Coronary artery (tissue), 2 donors: ENCODE measurements at regions not wholly inside any gene's neighbourhood (a gene's known extent, or its start where the extent isn't known, plus 50 kb on each side); places are given as distances from the start of the nearest gene placed in this dataset.

Source experiments
- DNase-seq: peaks from one replicate; pipeline ENCODE4 v3.0.0-alpha.2; 2017; ENCODE audit warnings: low spot score
- H3K27ac ChIP-seq, 2 donors: fragments of 200-600 bp; sonication (generic); one replicate each; pipeline ENCODE4 v1.5.1; 2016 to 2019
- H3K4me3 ChIP-seq: fragments of 200-600 bp; sonication (generic); 2 replicates; pipeline ENCODE4 v1.5.1; 2016; ENCODE audit warnings: mild to moderate bottlenecking, moderate library complexity
- TF ChIP-seq, protein P1 (sequence below): fragments of 200-600 bp; sonication (generic); IDR thresholded peaks from one replicate; pipeline ENCODE4 v1.5.1; 2019; ENCODE audit warnings: antibody characterized with exemption

- TF ChIP-seq, protein P1, sequence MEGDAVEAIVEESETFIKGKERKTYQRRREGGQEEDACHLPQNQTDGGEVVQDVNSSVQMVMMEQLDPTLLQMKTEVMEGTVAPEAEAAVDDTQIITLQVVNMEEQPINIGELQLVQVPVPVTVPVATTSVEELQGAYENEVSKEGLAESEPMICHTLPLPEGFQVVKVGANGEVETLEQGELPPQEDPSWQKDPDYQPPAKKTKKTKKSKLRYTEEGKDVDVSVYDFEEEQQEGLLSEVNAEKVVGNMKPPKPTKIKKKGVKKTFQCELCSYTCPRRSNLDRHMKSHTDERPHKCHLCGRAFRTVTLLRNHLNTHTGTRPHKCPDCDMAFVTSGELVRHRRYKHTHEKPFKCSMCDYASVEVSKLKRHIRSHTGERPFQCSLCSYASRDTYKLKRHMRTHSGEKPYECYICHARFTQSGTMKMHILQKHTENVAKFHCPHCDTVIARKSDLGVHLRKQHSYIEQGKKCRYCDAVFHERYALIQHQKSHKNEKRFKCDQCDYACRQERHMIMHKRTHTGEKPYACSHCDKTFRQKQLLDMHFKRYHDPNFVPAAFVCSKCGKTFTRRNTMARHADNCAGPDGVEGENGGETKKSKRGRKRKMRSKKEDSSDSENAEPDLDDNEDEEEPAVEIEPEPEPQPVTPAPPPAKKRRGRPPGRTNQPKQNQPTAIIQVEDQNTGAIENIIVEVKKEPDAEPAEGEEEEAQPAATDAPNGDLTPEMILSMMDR: no peak
- DNase-seq: no peak
- Histone ChIP-seq H3K27ac (no peak overlapping the region), H3K4me3 (no peak overlapping the region)
Measured at GRCh38 chr11:116468699-116469098, 304.1 kb downstream of the BUD13 start.

- TF ChIP-seq, protein P1: no peak
- Histone ChIP-seq H3K27ac (no peak overlapping the region), H3K4me3 (no peak overlapping the region)
- DNase-seq: no peak
Measured at GRCh38 chr11:116467823-116468222, 305.0 kb downstream of the BUD13 start.

DNA sequence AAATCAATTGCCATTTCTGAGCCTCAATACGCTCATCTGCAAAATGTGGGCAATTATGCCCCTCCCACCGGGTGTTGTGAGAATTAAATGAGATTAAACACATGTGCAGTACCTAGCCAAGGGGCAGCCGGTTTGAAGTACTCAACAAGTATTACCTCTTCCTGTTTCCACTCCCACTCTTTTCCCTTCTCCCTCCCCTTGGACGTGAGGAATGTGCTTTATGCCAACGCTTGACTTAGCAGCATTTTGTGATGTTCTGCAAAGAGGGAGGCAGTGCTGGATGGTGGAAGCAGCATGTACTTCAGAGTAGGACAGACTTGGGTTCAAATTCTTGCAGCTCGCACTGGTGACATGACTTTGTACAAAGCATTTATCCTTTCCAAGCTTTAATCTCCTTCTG is 306.0 kb downstream of the BUD13 start:
- Histone ChIP-seq H3K4me3 (no peak overlapping the region), H3K27ac (no peak overlapping the region)
- DNase-seq: no peak
- TF ChIP-seq, protein P1: no peak

- no peak for DNase-seq
- H3K4me3 ChIP-seq: no peak overlapping the region
- TF ChIP-seq, protein P1: no peak
- no peak overlapping the region for H3K27ac ChIP-seq
Measured at GRCh38 chr11:116466191-116466590, 306.6 kb downstream of the BUD13 start.

- H3K4me3 ChIP-seq: no peak overlapping the region
- TF ChIP-seq, protein P1: no peak
- DNase-seq: no peak
- H3K27ac ChIP-seq: no peak overlapping the region
Measured at GRCh38 chr11:116465056-116465455, 307.7 kb downstream of the BUD13 start.

GRCh38 chr11:116461789-116462188 is 311.0 kb downstream of the BUD13 start:
- Histone ChIP-seq H3K4me3 (no peak overlapping the region), H3K27ac (no peak overlapping the region)
- DNase-seq: no peak
- TF ChIP-seq, protein P1: no peak

DNA sequence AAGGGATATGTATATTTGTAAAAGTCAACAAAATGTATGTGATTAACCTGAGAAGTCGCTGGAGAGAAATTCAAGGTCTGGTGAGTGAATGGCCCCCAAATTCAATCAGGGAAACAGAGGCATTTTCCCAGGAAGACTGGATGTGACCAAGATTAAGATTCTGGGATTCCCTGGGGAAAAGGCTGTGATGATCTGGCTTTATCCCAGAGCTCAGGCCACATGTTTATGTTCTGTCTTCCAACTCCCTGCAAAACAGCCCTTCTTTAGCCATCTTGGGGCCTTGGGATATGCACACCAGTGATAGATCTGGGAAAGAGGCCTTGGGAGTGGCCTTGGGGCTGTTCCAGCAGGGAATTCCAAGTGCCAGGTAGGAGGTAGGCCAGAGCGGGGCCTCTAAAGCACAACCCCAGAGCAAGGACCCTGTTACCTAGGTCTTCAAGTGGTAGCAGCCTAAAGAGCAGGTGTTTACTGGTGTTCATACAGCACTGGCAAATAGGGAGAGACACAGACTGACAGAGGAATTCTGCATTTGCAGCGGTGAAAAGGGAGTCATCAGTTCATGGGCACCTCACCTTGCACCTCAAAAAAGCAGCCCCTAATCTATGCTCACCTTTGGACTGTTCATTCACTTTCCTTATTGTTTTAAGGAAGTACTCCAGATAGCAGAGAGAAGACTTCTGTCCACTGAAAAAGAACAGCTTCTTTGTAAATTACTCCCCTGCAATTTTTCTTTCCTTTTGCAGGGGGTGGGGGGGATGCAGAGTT is 312.4 kb downstream of the BUD13 start:
- no peak for DNase-seq
- TF ChIP-seq, protein P1: no peak

More for the DNA sequence above, 312.4 kb downstream of the BUD13 start:
- H3K27ac ChIP-seq: no peak overlapping the region
- no peak overlapping the region for H3K4me3 ChIP-seq
